GM21528 (cell line): ENCODE measurements at regions not wholly inside any gene's neighbourhood (a gene's known extent, or its start where the extent isn't known, plus 50 kb on each side); places are given as distances from the start of the nearest gene placed in this dataset.
"Not testable (repeated sequence)": the region's sequence is repeated elsewhere in the genome, so short reads cannot be mapped to it uniquely, and the experiment has no call there.

Source experiments
- ATAC-seq: cut with Tn5 transposase; IDR thresholded peaks from one replicate; pipeline ENCODE4 v1.9.1; 2021; ENCODE audit warnings: mild to moderate bottlenecking, moderate library complexity; ENCODE audit not compliant: unreplicated experiment, low FRiP score

DNA sequence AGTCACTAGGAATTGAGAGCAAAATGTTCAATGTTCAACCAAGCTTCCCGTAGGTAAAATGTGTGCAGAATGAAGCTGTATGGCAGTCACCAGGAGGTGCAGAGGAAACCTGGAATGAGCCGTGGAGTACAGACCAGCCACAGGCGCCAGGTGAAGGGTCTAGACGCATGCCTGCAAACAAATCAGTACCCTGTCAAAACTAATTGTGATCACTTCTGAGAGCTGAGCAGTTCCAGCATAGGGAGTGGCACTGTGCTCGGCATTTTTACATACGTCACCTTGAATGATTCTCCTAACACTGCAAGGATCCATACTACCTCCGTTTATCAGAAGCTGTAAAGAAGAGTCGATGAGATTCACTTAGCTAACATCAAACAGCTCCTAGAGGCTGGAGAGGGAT is 346.1 kb upstream of the ID2 start:
- no peak for ATAC-seq

DNA sequence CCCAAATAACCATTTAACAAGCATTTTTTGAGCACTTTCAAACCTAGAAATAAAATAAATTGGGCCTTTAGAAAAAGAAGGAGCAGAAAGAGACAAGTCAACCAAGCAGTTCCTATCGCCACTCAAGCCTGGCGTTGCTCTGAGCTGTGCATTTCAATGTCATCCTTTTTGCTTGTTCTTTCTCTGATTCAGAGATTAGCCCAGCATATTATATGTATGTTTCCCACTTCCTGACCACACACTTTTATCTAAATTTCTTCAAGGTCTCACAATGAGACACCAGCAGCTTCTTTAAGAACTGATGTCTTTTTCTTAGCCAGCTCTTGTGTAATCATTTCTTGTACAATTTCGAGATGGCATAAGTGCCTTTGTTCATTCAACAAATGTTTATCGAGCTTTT is 344.5 kb upstream of the ID2 start:
- no peak for ATAC-seq

GRCh38 chr2:8342407-8342806 is 339.4 kb upstream of the ID2 start:
- ATAC-seq = no peak

GRCh38 chr2:8343031-8343430 is 338.8 kb upstream of the ID2 start:
- ATAC-seq = no peak

- no peak for ATAC-seq
Measured at GRCh38 chr2:8344144-8345097, 337.4 kb upstream of the ID2 start.

DNA sequence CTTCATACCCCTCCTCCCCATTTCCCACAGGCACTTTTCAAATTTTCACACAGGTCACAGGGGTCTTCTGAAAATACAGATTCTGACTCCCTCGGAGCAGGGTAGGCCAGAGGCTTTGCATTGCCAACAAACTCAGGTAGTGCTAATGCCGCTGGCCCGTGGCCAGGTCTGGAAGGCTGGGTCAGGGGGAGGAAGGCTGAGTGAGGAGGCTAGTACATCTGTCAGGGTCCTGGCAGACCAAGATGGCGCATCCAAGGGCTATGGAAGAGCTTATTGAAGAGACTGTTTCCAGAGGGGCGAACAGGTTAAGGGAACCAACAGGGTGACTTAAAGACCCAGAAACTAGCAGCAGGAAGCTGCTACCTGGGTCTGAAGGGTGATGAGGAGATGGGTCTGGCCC is 336.7 kb upstream of the ID2 start:
- no peak for ATAC-seq

GRCh38 chr2:8346208-8346607 is 335.6 kb upstream of the ID2 start:
- ATAC-seq = no peak

DNA sequence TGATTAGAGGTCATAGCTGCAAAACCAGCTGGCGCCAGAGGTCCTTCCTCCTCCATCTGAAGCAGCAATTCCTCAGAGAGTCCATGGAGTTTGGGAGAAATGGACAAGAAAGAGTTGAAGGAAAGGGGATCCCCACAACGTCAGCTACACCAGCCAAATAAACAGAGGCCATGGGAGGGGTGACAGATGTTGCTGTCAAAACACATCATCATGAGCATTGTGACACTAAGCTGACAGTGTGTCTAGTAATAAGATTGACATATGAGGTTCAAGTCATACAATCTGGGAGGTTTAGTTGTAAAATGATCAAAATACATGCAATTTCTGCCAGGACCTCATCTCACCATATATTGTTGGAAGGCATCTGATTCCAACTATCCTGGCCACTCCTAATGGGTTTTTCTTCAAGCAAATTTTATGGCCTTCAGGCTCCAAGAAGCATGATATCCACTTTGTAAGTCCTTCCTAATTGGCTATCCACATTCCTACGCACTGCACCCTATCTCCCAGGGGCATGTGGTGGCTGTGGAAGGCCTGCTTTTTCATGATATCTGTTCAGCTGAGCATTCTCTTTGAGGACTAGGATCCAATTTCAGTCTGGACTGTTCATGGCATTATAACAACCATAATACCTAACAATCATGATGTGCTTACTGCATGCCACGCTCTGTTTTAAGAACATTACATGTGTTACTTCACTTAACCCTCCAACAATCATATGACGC is 335.0 kb upstream of the ID2 start:
- ATAC-seq = no peak

DNA sequence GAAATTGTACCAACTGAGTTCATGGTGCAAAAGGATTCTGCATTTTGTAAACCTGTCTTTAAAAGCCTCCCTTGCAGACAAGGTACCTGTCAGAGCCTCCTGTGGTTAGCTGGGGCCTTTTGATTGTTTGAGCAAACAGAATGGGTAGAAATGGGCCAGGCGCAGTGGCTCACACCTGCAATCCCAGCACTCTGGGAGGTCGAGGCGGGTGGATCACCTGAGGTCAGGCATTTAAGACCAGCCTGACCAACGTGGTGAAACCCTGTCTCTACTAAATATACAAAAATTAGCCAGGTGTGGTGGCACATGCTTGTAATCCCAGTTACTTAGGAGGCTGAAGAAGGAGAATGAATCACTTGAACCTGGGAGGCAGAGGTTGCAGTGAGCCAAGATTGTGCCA is 332.9 kb upstream of the ID2 start:
- ATAC-seq = not testable (repeated sequence)

DNA sequence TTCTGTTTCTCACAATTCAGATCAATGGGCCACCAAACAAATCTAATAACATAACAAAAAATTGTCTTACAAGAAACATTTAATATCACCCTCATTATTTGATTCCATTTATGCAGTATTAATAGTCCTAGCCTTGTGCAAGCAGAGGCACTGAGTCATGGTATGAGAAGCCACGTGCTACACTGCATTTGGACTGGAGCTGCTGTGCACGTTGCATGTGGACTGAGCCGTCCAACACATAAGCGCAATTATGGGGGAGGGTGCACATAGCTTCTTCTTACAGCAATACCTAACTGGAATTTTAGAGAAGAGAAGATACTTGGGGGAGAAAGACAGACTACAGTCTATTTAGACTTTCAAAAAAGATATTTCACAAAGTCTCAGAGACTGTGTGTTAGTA is 329.6 kb upstream of the ID2 start:
- ATAC-seq = no peak

- no peak for ATAC-seq
Measured at GRCh38 chr2:8352989-8353388, 328.9 kb upstream of the ID2 start.

DNA sequence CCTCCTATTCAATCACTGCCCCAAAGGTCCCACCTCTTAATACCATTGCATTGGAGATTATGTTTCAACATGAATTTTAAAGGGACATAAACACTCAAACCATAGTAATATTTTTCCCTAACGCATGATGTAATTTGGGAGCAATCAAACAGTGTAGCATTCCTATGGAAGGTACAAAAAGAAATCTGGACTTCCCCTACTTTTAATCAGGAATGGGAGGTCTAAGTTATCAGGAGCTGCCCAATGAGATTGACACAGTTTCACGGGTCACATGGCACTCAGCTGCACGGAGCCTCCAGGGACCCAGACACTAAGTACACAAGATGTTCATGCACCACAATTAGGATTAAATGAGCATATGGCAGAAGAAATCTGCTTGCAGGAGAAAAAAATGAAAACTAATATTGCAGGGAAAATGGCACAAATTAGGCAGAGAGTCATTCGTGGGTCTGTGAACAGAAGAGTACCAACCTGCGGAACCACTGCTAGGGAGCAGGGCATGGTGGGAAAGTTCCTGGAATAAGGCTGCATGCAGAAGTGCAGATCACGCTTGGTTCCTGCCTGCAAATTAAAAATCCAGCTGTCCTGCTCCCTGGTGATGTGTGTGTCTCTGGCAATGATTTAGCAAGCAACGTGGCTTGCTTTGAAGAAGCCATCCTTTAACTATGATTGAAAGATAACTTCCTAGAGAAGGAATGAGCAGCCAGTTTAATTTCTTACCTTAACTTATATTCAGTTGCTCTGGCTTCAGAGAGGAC is 326.6 kb upstream of the ID2 start:
- no peak for ATAC-seq

- ATAC-seq = no peak
Measured at GRCh38 chr2:8357738-8358518, 323.9 kb upstream of the ID2 start.

DNA sequence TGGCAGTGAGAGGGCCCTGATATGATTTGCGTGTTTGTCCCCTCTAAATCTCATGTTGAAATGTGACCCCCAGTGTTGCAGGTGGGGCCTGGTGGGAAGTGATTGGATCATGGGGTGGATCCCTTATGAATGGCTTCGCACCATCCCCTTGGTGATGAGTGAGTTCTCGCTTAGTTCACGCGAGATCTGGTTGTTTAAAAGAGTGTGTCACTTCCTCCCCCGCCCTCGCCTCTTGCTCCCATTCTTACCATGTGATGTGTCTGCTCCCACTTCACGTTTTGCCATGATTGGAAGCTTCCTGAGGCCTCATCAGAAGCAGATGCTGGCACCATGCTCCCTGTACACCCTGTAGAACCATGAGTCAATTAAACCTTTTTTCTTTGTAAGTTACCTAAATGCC is 319.9 kb upstream of the ID2 start:
- no peak for ATAC-seq

GRCh38 chr2:8363161-8363560 is 318.7 kb upstream of the ID2 start:
- ATAC-seq = no peak

GRCh38 chr2:8364668-8365067 is 317.2 kb upstream of the ID2 start:
- no peak for ATAC-seq

GRCh38 chr2:8365331-8365910 is 316.4 kb upstream of the ID2 start:
- ATAC-seq = no peak

GRCh38 chr2:8367833-8368232 is 314.0 kb upstream of the ID2 start:
- ATAC-seq = no peak

DNA sequence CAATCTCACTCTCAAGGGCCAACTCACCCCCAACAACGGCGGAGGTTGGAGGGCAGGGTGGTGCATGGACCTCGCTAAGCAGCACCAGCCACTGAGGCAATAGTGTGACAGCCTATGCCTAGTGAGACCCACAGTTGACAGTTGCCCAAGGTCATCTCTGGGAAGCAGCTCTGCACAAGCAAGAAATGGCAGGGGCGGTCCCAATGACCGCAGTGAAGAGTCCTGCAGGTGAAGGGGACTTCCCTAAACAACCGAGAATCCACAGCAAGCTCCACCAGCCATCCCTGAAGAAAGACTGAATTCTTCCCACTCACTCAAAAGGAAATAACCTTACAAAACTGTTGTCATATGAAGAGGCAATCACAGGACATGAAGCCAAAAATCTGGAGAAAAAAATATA is 313.4 kb upstream of the ID2 start:
- no peak for ATAC-seq

- ATAC-seq = no peak
Measured at GRCh38 chr2:8369522-8369921, 312.3 kb upstream of the ID2 start.
